DMS53 treated with DMSO at 0.1 percent for 48 hours (cell line): ENCODE measurements at regions not wholly inside any gene's neighbourhood (a gene's known extent, or its start where the extent isn't known, plus 50 kb on each side); places are given as distances from the start of the nearest gene placed in this dataset.
A peak's percentile ranks its signal among the peaks of the same experiment; 100 is the strongest.
"Not testable (repeated sequence)": the region's sequence is repeated elsewhere in the genome, so short reads cannot be mapped to it uniquely, and the experiment has no call there.

Experiments used
- DNase-seq: peaks from one replicate; lab custom pipeline; 2025; ENCODE audit not compliant: unreplicated experiment; lab: John Stamatoyannopoulos, UW

GRCh38 chr10:27347827-27348207 is 107.2 kb upstream of the ACBD5 start:
- DNase-seq = not testable (repeated sequence)

DNA sequence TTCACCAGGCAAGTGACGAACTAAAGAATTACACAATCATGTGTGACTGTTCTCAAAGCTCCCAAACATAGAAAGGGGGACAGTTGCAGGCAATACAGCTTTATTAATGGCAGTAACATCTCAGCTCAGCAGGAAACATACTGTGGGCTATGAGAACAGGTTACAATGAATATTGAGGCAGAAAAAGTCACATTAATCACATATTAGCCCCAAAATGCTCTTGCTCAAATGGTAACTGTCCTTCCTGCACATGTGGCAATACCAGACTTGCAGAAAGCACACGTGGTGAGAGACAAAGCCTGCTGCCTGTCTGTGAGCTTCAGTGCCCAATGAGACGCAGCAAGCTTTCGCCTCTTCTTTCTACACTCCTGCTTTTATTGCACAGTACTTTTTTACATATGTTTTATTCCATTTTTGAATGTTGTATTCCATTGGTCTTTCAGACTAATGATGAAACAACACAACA is 104.9 kb upstream of the ACBD5 start:
- DNase-seq = no peak

- no peak for DNase-seq
These were observed 104.2 kb upstream of the ACBD5 start for GRCh38 chr10:27344568-27345454.

GRCh38 chr10:27341001-27341400 is 100.4 kb upstream of the ACBD5 start:
- peak; percentile 64 for DNase-seq

- not testable (repeated sequence) for DNase-seq
These were observed 94.6 kb upstream of the ACBD5 start for GRCh38 chr10:27335246-27335645.

- DNase-seq = no peak
These were observed 89.5 kb upstream of the ACBD5 start for GRCh38 chr10:27330074-27330473.

DNA sequence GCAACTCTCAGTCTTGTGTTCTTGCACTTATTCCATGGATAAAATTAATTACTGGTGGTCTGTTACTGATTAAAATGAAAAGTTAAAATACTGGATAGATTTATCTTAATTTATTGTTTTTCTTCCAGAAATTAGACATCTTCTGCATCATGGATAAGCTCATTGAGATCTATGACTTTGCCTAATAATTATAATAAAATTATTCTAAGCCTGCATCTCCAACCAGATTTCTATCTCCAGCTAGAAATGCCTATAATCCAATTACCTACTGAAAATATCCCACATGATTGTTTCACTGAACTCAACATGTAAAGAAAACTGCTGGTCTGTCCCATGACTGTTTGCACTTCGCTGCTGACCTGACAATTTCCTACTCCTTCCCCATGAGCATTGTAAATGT is 88.3 kb upstream of the ACBD5 start:
- no peak for DNase-seq

- not testable (repeated sequence) for DNase-seq
These were observed 86.2 kb upstream of the ACBD5 start for GRCh38 chr10:27326748-27327147.

DNA sequence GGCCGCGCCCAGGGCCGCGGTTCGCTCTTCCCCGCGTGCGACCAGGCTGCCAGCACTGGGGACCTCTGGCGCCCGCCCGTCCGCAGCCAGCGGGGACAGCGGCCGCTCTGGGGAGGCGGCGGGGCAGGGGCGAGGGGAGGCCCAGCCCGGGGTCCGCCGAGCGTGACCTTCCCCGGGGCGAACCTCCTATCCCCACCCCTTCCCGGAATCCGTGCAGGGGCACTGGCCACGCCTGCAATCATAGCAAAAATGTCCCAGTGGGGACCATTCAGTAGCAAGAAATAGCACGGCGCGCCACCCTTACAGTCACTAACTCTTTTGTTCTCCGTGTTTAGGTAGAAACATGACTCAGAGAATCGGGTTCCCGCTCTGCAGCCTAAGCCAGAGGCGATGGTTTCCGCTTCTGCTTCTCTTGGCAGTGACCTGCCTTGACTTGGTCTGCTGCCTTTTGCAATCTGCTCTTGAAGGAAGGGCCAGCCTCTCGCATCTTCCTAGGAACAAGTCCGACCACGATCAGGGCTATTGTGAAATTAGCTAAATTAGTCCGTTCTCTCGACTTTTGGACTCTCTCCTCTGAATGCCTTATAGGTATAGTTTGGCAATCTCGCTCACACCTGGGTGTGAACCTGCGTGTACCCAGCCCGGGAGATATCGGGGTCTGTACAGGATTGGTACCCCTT is 79.3 kb upstream of the ACBD5 start:
- peak; percentile 70 for DNase-seq

GRCh38 chr10:27319139-27319538 is 78.5 kb upstream of the ACBD5 start:
- DNase-seq = not testable (repeated sequence)

GRCh38 chr10:27315082-27315481 is 74.5 kb upstream of the ACBD5 start:
- DNase-seq = not testable (repeated sequence)

DNA sequence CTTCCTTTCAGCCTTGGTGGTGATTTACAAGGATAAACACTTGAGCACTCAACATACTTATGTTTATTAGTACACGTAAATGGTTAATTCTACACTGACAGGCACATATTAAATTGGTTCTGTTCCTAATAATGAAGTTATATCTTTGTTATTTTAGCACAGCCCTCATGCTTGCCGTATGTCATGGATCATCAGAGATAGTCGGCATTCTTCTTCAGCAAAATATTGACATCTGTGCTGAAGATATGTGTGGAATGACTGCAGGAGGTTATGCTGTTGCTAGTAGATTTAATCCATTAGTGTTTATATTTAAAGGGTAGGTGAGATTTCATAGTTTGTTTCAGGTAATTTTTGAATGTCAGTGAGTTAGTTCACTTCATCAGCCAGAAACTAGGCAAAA is 73.0 kb upstream of the ACBD5 start:
- not testable (repeated sequence) for DNase-seq

- no peak for DNase-seq
These were observed 72.3 kb upstream of the ACBD5 start for GRCh38 chr10:27312854-27313253.

GRCh38 chr10:27311809-27312208 is 71.2 kb upstream of the ACBD5 start:
- not testable (repeated sequence) for DNase-seq

GRCh38 chr10:27298522-27298850 is 57.9 kb upstream of the ACBD5 start:
- not testable (repeated sequence) for DNase-seq

DNA sequence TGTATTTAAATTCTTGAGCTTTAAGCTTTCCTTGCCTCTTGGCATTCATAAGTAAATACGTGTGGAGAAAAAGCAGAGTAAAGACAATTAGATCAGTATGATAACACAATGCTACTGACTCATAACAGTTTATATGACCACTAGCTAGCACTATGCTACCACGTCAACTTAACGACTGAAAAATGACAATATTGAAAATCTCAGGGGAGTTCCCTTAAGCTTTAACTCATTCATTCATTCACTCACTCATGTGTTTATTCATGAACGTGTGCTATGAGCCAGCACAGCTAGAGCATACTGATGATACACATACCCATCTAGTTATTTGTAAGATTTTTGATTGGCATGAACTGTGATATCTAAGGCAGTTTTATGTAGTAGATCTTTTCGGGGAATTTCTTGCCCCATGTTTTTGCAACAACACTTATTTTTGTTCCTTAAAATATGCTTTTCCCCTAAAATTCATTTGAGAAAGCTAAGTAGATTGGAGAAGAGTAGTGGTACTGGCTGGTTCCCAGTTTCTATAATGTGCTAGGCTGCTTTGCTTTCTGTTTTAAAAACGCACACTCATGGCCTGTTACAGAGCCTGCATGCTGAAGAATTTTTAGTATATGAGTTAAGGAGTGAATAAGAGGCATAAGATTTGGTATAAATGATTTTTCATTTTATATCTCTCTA is 57.4 kb upstream of the ACBD5 start:
- DNase-seq = no peak

GRCh38 chr10:27296285-27296684 is 55.7 kb upstream of the ACBD5 start:
- DNase-seq = not testable (repeated sequence)

GRCh38 chr10:27291253-27291895 is 50.8 kb upstream of the ACBD5 start:
- not testable (repeated sequence) for DNase-seq
